ENCODE measurements at regions not wholly inside any gene's neighbourhood (a gene's known extent, or its start where the extent isn't known, plus 50 kb on each side); places are given as distances from the start of the nearest gene placed in this dataset.
"Not testable (repeated sequence)": the region's sequence is repeated elsewhere in the genome, so short reads cannot be mapped to it uniquely, and the experiment has no call there.

- in situ Hi-C loops (cut with HindIII; ENCODE audit: low sequenced_read_pairs), result loop anchor here (5.0 kb wide), 1 partner anchor 35 kb away; no protein-coding TSS in a partner anchor
These were observed 50.3 kb downstream of the GASK1B start for GRCh38 chr4:158122501-158122900.

GRCh38 chr4:158121161-158121579 is 51.7 kb downstream of the GASK1B start:
- in situ Hi-C loops (cut with HindIII; ENCODE audit: low sequenced_read_pairs), result loop anchor here (5.0 kb wide), 1 partner anchor 36 kb away; no protein-coding TSS in a partner anchor

- in situ Hi-C loops (cut with HindIII; ENCODE audit: low sequenced_read_pairs), result loop anchor here (5.0 kb wide), 1 partner anchor 37 kb away; no protein-coding TSS in a partner anchor
These were observed 52.1 kb downstream of the GASK1B start for GRCh38 chr4:158120645-158121151.

- in situ Hi-C loops (cut with HindIII; ENCODE audit: low sequenced_read_pairs), result no loop called here
These were observed 60.2 kb downstream of the GASK1B start for GRCh38 chr4:158112611-158113010.

- in situ Hi-C loops (cut with HindIII; ENCODE audit: low sequenced_read_pairs), result no loop called here
These were observed 61.6 kb downstream of the GASK1B start for GRCh38 chr4:158111241-158111640.

GRCh38 chr4:158102904-158103303 is 69.9 kb downstream of the GASK1B start:
- in situ Hi-C loops (cut with HindIII; ENCODE audit: low sequenced_read_pairs), result no loop called here

- in situ Hi-C loops (cut with HindIII; ENCODE audit: low sequenced_read_pairs), result no loop called here
These were observed 73.1 kb downstream of the GASK1B start for GRCh38 chr4:158099686-158100085.

- in situ Hi-C loops (cut with HindIII; ENCODE audit: low sequenced_read_pairs), result no loop called here
These were observed 74.0 kb downstream of the GASK1B start for GRCh38 chr4:158098802-158099201.

- in situ Hi-C loops (cut with HindIII; ENCODE audit: low sequenced_read_pairs), result no loop called here
These were observed 78.3 kb downstream of the GASK1B start for GRCh38 chr4:158094413-158095134.

- in situ Hi-C loops (cut with HindIII; ENCODE audit: low sequenced_read_pairs), result no loop called here
These were observed 82.5 kb downstream of the GASK1B start for GRCh38 chr4:158090323-158090722.

- in situ Hi-C loops (cut with HindIII; ENCODE audit: low sequenced_read_pairs), result not testable (repeated sequence)
These were observed 82.9 kb downstream of the GASK1B start for GRCh38 chr4:158089897-158090296.

- in situ Hi-C loops (cut with HindIII; ENCODE audit: low sequenced_read_pairs), result no loop called here
These were observed 92.5 kb downstream of the GASK1B start for GRCh38 chr4:158080354-158080753.

- in situ Hi-C loops (cut with HindIII; ENCODE audit: low sequenced_read_pairs), result no loop called here
These were observed 93.2 kb downstream of the GASK1B start for GRCh38 chr4:158079661-158080060.

- in situ Hi-C loops (cut with HindIII; ENCODE audit: low sequenced_read_pairs), result no loop called here
These were observed 95.0 kb downstream of the GASK1B start for GRCh38 chr4:158077835-158078234.

- in situ Hi-C loops (cut with HindIII; ENCODE audit: low sequenced_read_pairs), result no loop called here
These were observed 98.0 kb downstream of the GASK1B start for GRCh38 chr4:158074851-158075250.

- in situ Hi-C loops (cut with HindIII; ENCODE audit: low sequenced_read_pairs), result no loop called here
These were observed 100.9 kb downstream of the GASK1B start for GRCh38 chr4:158071931-158072330.

- in situ Hi-C loops (cut with HindIII; ENCODE audit: low sequenced_read_pairs), result no loop called here
These were observed 104.8 kb downstream of the GASK1B start for GRCh38 chr4:158068068-158068467.

- in situ Hi-C loops (cut with HindIII; ENCODE audit: low sequenced_read_pairs), result no loop called here
These were observed 105.2 kb downstream of the GASK1B start for GRCh38 chr4:158067646-158068045.

GRCh38 chr4:158065603-158066002 is 107.2 kb downstream of the GASK1B start:
- in situ Hi-C loops (cut with HindIII; ENCODE audit: low sequenced_read_pairs), result no loop called here

- in situ Hi-C loops (cut with HindIII; ENCODE audit: low sequenced_read_pairs), result no loop called here
These were observed 107.6 kb downstream of the GASK1B start for GRCh38 chr4:158065176-158065575.

GRCh38 chr4:158056689-158057245 is 116.1 kb downstream of the GASK1B start:
- in situ Hi-C loops (cut with HindIII; ENCODE audit: low sequenced_read_pairs), result no loop called here

GRCh38 chr4:158055668-158056067 is 117.2 kb downstream of the GASK1B start:
- in situ Hi-C loops (cut with HindIII; ENCODE audit: low sequenced_read_pairs), result no loop called here
